HG03558 (cell line): ENCODE measurements at regions not wholly inside any gene's neighbourhood (a gene's known extent, or its start where the extent isn't known, plus 50 kb on each side); places are given as distances from the start of the nearest gene placed in this dataset.
A peak's percentile ranks its signal among the peaks of the same experiment; 100 is the strongest.

ENCODE experiments used
- ATAC-seq: cut with Tn5 transposase; IDR thresholded peaks from one replicate; pipeline ENCODE4 v1.9.1; 2021; ENCODE audit warnings: moderate number of reproducible peaks; ENCODE audit not compliant: unreplicated experiment; ENCODE audit errors: extremely low read depth

GRCh38 chr1:75984781-75985180 is 52.6 kb upstream of the ASB17 start:
- no peak for ATAC-seq

- peak; percentile 78 for ATAC-seq
These were observed 53.6 kb upstream of the ASB17 start for GRCh38 chr1:75985827-75986226.

DNA sequence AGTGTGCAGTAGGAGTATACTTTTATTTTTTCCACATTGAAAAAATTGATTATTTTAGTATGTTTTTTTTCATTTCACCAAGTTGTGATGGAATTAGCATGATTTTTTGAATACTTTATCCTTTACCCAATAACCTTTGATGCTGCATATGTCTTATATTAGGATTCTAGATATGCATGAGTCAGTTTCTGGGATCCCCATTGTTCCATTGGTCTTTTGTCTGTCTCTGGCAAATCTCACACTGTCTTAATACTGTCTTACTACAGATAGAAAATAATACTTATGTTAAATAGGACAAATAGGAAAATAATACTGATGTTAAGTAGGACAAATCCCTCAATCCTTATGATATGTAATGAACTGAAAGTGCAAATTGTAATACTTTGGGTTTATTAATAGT is 54.3 kb upstream of the ASB17 start:
- no peak for ATAC-seq

DNA sequence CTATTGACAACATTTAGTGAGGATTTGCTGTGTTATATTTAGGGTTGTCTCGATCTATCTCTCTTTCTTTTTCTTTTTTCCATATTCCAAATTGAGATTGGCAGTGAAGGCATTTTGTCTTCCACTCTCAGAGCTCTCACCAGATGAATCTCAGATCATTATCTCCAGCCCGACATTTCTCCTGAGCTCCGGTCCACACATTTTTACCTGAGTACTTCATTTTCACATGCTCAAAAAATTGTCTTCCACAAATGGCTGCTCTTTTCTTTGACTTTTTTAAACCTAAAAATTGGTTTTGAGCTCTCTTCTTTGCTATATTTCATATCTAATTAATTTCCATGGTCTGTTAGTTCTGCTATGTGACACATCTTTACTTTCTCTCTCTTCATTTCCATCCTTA is 56.9 kb upstream of the ASB17 start:
- ATAC-seq: no peak

DNA sequence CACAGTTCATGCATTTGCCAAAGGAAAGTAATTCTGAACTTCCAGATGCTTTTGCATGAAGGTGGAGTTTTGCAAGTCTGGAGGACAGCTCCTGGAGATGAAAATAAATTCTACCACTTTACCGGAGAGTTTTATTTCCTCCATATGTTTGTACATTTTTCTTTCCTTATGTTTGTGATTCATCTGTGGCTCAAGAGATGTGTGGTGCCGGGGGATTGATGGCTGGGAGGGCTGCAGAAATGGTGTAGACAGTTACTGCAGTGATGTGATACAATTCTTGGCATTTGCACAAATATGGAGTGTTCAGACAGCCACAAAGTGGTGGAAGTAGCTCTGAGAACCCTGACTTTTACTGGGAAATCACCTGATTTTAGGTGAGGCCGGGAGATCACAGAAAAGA is 58.5 kb upstream of the ASB17 start:
- ATAC-seq: no peak

GRCh38 chr1:75991497-75992114 is 59.4 kb upstream of the ASB17 start:
- ATAC-seq: peak; percentile 46

- ATAC-seq: no peak
These were observed 60.1 kb upstream of the ASB17 start for GRCh38 chr1:75992312-75992711.

- ATAC-seq: no peak
These were observed 61.5 kb upstream of the ASB17 start for GRCh38 chr1:75993661-75994060.

- ATAC-seq: no peak
These were observed 64.0 kb upstream of the ASB17 start for GRCh38 chr1:75996196-75996595.

DNA sequence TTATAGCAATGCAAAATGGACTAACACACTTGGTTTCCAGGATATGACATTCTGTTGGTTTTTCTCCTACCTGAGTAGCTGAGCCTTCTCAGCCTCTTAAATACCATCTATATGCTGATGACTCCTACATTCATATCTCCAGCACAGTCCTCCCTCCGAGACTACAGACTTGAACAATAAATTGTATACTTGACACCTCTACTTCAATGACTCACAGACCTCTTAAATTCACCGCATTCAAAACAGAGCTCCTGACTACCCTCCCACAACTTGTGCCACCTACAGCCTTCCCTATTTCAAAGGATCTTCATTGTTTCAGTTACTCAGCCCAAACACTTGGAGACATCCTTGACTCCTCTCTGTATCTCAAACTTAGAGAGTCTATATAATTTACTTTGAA is 66.8 kb upstream of the ASB17 start:
- no peak for ATAC-seq

- no peak for ATAC-seq
These were observed 70.6 kb upstream of the ST6GALNAC3 start for GRCh38 chr1:76003946-76004345.

DNA sequence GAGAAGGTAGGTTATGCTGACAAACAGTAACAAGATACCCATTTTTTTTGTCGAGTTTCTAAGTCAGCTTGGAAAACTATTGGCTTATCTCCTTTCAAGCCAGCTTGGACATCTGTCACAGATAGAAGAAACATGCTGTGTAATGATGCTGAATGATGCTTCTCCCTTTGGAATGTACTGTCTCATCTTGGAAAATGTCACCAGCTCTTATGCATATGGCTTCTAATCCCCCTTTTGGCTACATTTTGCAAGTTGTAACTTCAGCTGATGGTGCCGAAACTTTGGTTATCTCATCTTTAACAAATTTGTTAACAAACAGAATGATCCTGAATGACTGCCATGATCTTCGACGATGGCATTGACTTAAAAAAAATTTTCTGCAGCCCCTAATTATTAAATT is 68.8 kb upstream of the ST6GALNAC3 start:
- ATAC-seq: no peak

DNA sequence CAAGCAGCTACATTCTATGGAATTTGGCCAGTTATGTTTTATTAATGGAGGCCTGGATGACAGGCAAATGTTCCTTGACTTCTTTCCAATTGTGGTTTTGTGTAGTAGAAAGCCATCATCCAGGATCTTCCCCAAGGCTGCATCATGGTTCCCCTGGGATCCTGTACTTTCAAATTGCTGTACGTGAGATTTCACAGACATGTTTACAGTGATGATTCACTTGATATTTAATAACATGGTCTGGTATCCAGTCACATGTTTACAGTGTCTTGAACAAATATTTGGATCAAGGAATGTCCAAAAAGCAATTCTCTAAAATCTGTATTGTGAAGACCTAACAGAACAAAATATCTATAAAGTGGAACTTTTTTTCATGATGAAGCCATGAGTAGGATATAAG is 68.3 kb upstream of the ST6GALNAC3 start:
- no peak for ATAC-seq

DNA sequence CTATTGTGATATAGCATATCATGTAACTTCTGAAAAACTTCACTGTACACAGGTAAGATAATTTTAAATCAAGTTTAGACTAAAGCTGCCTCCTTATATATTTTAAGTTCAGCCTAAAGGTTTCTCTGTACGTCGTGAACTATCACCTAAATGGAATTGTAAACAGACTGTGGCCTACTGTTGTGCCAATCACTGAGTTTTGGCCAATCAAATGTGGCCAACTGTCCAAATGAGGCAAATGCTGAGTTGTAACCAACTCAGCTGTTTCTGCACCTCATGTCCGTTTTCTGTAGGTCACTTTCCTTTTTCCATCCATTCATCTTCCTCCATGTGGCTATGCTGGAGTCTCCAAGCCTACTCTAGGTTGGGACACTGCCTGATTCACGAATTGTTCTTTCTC is 63.7 kb upstream of the ST6GALNAC3 start:
- ATAC-seq: no peak

- ATAC-seq: no peak
These were observed 62.0 kb upstream of the ST6GALNAC3 start for GRCh38 chr1:76012341-76013205.

- ATAC-seq: no peak
These were observed 61.4 kb upstream of the ST6GALNAC3 start for GRCh38 chr1:76013206-76013581.

GRCh38 chr1:76015478-76016103 is 59.0 kb upstream of the ST6GALNAC3 start:
- no peak for ATAC-seq

- no peak for ATAC-seq
These were observed 56.5 kb upstream of the ST6GALNAC3 start for GRCh38 chr1:76018045-76018444.

DNA sequence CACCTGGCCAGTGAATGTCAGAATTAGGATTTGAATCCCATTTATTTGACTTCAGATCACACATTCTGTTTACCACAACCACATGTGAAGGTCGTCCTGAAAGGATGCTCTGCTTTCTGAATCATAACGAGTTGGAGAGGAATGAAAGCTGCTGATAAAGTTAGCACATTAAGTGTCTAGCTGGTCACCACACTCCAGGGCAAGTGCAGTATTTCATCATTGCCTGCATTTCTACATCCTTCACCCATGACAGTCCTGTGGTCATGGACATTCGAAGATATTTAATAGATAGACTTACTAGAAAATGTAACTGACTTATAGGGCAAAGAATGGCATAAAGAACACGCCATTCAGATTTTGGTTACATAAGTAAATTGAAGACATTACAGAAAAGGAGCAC is 52.7 kb upstream of the ST6GALNAC3 start:
- ATAC-seq: no peak

- ATAC-seq: no peak
These were observed 50.7 kb upstream of the ST6GALNAC3 start for GRCh38 chr1:76023669-76024435.
